GM23338 (cell line): ENCODE measurements at regions not wholly inside any gene's neighbourhood (a gene's known extent, or its start where the extent isn't known, plus 50 kb on each side); places are given as distances from the start of the nearest gene placed in this dataset.

Source experiments
- ATAC-seq: fragments of 200-7000 bp; cut with Tn5 transposase; 3 replicates; pipeline ENCODE4 v1.9.1; 2020
- DNase-seq: peaks from one replicate; pipeline ENCODE4 v3.0.0-alpha.2; 2015; ENCODE audit warnings: low spot score
- H2AFZ ChIP-seq: fragments of 200-600 bp; sonication (generic); 2 replicates; pipeline ENCODE4 v1.8.0; 2016; ENCODE audit warnings: antibody characterized with exemption, mild to moderate bottlenecking, moderate library complexity
- H3F3A ChIP-seq: fragments of 200-600 bp; sonication (generic); replicated peaks from 2 replicates; pipeline ENCODE4 v1.8.0; 2017; ENCODE audit warnings: antibody characterized with exemption, mixed run types, low read depth
- H3K27ac ChIP-seq: fragments of 200-600 bp; sonication (generic); 2 replicates; pipeline ENCODE4 v1.6.1; 2016; ENCODE audit warnings: low read depth
- H3K27me3 ChIP-seq: fragments of 200-600 bp; sonication (generic); 2 replicates; pipeline ENCODE4 v1.8.0; 2016; ENCODE audit warnings: mild to moderate bottlenecking, mixed run types, moderate library complexity; ENCODE audit not compliant: insufficient read depth
- H3K36me3 ChIP-seq: fragments of 200-600 bp; sonication (generic); 2 replicates; pipeline ENCODE4 v1.8.0; 2016; ENCODE audit warnings: mild to moderate bottlenecking; ENCODE audit not compliant: insufficient read depth
- H3K4me1 ChIP-seq: fragments of 200-600 bp; sonication (generic); 2 replicates; pipeline ENCODE4 v1.8.0; 2016; ENCODE audit warnings: mild to moderate bottlenecking, moderate library complexity; ENCODE audit not compliant: insufficient read depth
- H3K4me2 ChIP-seq: fragments of 200-600 bp; sonication (generic); 2 replicates; pipeline ENCODE4 v1.7.1; 2017; ENCODE audit warnings: mixed run types
- H3K4me3 ChIP-seq: fragments of 200-600 bp; sonication (generic); 2 replicates; pipeline ENCODE4 v1.6.1; 2016; ENCODE audit warnings: mixed run types
- H3K79me2 ChIP-seq: fragments of 200-600 bp; sonication (generic); replicated peaks from 2 replicates; pipeline ENCODE4 v1.8.0; 2017; ENCODE audit warnings: mild to moderate bottlenecking; ENCODE audit not compliant: insufficient read depth
- H3K9me2 ChIP-seq: fragments of 200-600 bp; sonication (generic); 2 replicates; pipeline ENCODE4 v1.8.0; 2017; ENCODE audit not compliant: insufficient read depth
- H4K20me1 ChIP-seq: fragments of 200-600 bp; sonication (generic); replicated peaks from 2 replicates; pipeline ENCODE4 v1.8.0; 2017; ENCODE audit warnings: mild to moderate bottlenecking; ENCODE audit not compliant: insufficient read depth
- H3K27ac Mint-ChIP-seq: 2 replicates; pipeline ENCODE4 v1.8.0; 2020; ENCODE audit warnings: inconsistent platforms, mild to moderate bottlenecking, moderate library complexity, mixed read lengths
- H3K27me3 Mint-ChIP-seq: 3 replicates; pipeline ENCODE4 v1.8.0; 2022; ENCODE audit warnings: low read depth, mild to moderate bottlenecking, moderate library complexity, mixed read lengths, inconsistent platforms; ENCODE audit not compliant: insufficient read depth, poor library complexity
- H3K36me3 Mint-ChIP-seq: 3 replicates; pipeline ENCODE4 v1.8.0; 2021; ENCODE audit warnings: low read depth, mild to moderate bottlenecking, inconsistent platforms, moderate library complexity, mixed read lengths
- H3K4me1 Mint-ChIP-seq: 3 replicates; pipeline ENCODE4 v1.8.0; 2020; ENCODE audit warnings: mild to moderate bottlenecking, inconsistent platforms, mixed read lengths
- H3K4me3 Mint-ChIP-seq: 3 replicates; pipeline ENCODE4 v1.8.0; 2021; ENCODE audit warnings: moderate library complexity, mild to moderate bottlenecking, inconsistent platforms, mixed read lengths
- H3K9me3 Mint-ChIP-seq: 3 replicates; pipeline ENCODE4 v1.8.0; 2020; ENCODE audit warnings: moderate library complexity, mild to moderate bottlenecking, inconsistent platforms, mixed read lengths
- CTCF ChIP-seq, 2 experiments: fragments of 200-600 bp in 1 of 2; sonication (generic) in 1 of 2; conservative IDR thresholded peaks; 2 replicates each; pipeline versions ENCODE4 v1.5.1 to v1.6.1; 2016 to 2017; ENCODE audit warnings: antibody characterized with exemption in 2 of 2, low read depth in 2 of 2, mild to moderate bottlenecking in 2 of 2, moderate library complexity in 1 of 2
- ETS1 ChIP-seq: IDR thresholded peaks from 2 replicates; pipeline ENCODE4 v1.6.1; 2016; ENCODE audit warnings: antibody characterized with exemption
- EZH2 ChIP-seq: fragments of 200-600 bp; sonication (generic); IDR thresholded peaks from one replicate; pipeline ENCODE4 v1.8.0; 2017; ENCODE audit warnings: antibody characterized with exemption, mild to moderate bottlenecking, low read depth; ENCODE audit not compliant: unreplicated experiment
- EZH2phosphoT487 ChIP-seq: fragments of 200-600 bp; sonication (generic); IDR thresholded peaks from one replicate; pipeline ENCODE4 v1.8.1; 2018; ENCODE audit warnings: antibody characterized with exemption; ENCODE audit not compliant: unreplicated experiment
- NANOG ChIP-seq: IDR thresholded peaks from 2 replicates; pipeline ENCODE4 v1.6.1; 2016; ENCODE audit warnings: antibody characterized with exemption, borderline replicate concordance
- POLR2AphosphoS5 ChIP-seq: IDR thresholded peaks from 2 replicates; pipeline ENCODE4 v1.6.1; 2016; ENCODE audit warnings: antibody characterized with exemption, low read depth
- STAT1 ChIP-seq: IDR thresholded peaks from one replicate; pipeline ENCODE4 v1.6.1; 2016; ENCODE audit warnings: antibody characterized with exemption; ENCODE audit not compliant: unreplicated experiment
- ZNF114 ChIP-seq: fragments of 250-450 bp; sonication (Bioruptor Pico); IDR thresholded peaks from 2 replicates; pipeline ENCODE4 v1.5.0; 2020; ENCODE audit warnings: mild to moderate bottlenecking, moderate library complexity
- ZNF331 ChIP-seq: fragments of 250-450 bp; sonication (Bioruptor Pico); IDR thresholded peaks from 2 replicates; pipeline ENCODE4 v1.5.0; 2020; ENCODE audit warnings: low read depth, mild to moderate bottlenecking, moderate library complexity
- TF ChIP-seq, protein P1 (sequence below): IDR thresholded peaks from one replicate; pipeline ENCODE4 v1.6.1; 2018; ENCODE audit warnings: antibody characterized with exemption; ENCODE audit not compliant: unreplicated experiment

DNA sequence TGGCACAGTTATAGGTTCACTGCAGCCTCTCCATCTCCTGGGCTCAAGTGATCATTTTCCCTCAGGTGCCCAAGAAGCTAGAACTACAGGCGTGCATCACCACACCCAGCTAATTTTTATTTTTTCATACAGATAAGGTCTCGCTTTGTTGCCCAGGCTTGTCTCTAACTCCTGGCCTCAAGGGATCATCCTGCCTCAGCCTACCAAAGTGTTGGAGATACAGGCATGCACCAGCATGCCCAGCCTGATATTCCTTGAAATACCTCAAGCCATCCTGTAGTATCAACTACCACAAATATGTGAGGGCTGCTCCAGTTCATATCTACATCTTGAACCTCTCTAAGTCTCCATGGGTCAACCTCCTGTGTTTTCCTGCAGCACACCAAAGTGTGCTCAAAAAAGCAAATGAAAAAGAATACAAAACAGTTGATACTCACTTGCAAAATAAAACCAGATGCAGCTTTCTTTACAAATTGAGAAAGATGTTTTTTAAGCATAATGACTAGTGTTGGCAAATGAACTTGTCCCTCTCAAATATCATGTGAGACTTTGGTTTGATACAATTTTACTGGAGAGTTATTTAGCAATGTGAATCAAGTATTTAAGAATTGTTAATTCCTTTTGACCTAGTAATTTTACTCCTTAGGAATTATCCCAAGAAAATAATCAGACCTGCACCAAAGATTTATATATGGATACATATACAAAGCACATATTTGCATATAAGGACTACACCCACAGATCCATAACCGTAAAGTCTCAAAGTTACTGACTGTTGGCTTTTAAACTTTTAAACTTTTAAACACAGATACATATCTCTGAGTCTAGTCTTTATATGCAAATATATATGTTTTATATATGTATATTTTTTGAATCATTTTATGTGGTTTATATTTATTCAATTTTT is 197.7 kb downstream of the NRIP1 start:
- no peak for TF ChIP-seq ZNF114 (CRISPR knock-in tag)
- no peak for TF ChIP-seq ZNF331 (CRISPR knock-in tag)
- TF ChIP-seq, protein P1, sequence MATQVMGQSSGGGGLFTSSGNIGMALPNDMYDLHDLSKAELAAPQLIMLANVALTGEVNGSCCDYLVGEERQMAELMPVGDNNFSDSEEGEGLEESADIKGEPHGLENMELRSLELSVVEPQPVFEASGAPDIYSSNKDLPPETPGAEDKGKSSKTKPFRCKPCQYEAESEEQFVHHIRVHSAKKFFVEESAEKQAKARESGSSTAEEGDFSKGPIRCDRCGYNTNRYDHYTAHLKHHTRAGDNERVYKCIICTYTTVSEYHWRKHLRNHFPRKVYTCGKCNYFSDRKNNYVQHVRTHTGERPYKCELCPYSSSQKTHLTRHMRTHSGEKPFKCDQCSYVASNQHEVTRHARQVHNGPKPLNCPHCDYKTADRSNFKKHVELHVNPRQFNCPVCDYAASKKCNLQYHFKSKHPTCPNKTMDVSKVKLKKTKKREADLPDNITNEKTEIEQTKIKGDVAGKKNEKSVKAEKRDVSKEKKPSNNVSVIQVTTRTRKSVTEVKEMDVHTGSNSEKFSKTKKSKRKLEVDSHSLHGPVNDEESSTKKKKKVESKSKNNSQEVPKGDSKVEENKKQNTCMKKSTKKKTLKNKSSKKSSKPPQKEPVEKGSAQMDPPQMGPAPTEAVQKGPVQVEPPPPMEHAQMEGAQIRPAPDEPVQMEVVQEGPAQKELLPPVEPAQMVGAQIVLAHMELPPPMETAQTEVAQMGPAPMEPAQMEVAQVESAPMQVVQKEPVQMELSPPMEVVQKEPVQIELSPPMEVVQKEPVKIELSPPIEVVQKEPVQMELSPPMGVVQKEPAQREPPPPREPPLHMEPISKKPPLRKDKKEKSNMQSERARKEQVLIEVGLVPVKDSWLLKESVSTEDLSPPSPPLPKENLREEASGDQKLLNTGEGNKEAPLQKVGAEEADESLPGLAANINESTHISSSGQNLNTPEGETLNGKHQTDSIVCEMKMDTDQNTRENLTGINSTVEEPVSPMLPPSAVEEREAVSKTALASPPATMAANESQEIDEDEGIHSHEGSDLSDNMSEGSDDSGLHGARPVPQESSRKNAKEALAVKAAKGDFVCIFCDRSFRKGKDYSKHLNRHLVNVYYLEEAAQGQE, result no peak
- no peak for TF ChIP-seq CTCF (conservative IDR thresholded peaks at IDR 0.05; ENCODE audit: low read depth in 2 of 2)
- TF ChIP-seq EZH2, result no peak
- TF ChIP-seq ETS1, result no peak
- TF ChIP-seq NANOG, result no peak
- TF ChIP-seq STAT1, result no peak
- no peak for TF ChIP-seq EZH2phosphoT487
- TF ChIP-seq POLR2AphosphoS5, result no peak
- no peaks in the 10 kb centered on the region for H3K27me3 Mint-ChIP-seq
- Histone ChIP-seq H3K36me3 (no peaks in the 10 kb centered on the region), H3K4me2 (no peak overlapping the region), H3K27ac (no peak overlapping the region), H2AFZ (no peak overlapping the region), H3K27me3 (no peaks in the 10 kb centered on the region), H4K20me1 (no peaks in the 10 kb centered on the region), H3K9me2 (no peaks in the 10 kb centered on the region), H3K79me2 (no peaks in the 10 kb centered on the region), H3K4me1 (peaks cover 7% of the 10 kb centered on the region), H3K4me3 (no peak overlapping the region), H3F3A (no peaks in the 10 kb centered on the region)
- ATAC-seq, result no peak
- no peaks in the 10 kb centered on the region for H3K36me3 Mint-ChIP-seq
- H3K4me1 Mint-ChIP-seq, result peaks cover 13% of the 10 kb centered on the region
- H3K9me3 Mint-ChIP-seq, result no peaks in the 10 kb centered on the region
- no peak overlapping the region for H3K4me3 Mint-ChIP-seq
- no peak overlapping the region for H3K27ac Mint-ChIP-seq
- no peak for DNase-seq
